NCI-H345 (cell line): ENCODE measurements at regions not wholly inside any gene's neighbourhood (a gene's known extent, or its start where the extent isn't known, plus 50 kb on each side); places are given as distances from the start of the nearest gene placed in this dataset.

Source experiments
- DNase-seq: peaks from one replicate; lab custom pipeline; 2025; lab: John Stamatoyannopoulos, UW

DNA sequence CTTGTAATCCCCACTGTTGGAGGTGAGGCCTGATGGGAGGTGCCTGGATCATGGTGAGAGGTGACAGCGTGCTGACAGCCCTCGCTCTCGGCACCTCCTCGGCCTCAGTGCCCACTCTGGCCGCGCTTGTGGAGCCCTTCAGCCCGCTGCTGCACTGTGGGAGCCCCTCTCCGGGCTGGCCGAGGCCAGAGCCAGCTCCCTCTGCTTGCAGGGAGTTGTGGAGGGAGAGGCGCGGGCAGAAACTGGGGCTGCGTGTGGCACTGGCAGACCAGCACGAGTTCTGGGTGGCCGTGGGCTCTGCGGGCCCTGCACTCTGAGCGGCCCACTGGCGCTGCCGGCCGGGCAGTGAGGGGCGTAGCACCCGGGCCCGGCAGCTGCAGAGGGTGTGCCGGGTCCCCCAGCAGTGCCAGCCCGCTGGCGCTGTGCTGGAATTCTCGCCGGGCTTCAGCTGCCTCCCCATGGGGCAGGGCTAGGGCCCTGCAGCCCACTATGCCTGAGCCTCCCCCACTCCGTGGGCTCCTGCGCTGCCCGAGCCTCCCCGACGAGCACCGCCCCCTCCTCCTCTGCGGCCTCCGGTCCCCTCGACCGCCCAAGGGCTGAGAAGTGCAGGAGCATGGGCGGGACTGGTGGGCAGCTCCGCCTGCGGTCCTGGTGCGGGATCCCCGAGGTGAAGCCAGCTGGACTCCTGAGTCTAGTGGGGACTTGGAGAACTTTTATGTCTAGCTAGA is 197.1 kb downstream of the SPP2 start:
- DNase-seq, result no peak

DNA sequence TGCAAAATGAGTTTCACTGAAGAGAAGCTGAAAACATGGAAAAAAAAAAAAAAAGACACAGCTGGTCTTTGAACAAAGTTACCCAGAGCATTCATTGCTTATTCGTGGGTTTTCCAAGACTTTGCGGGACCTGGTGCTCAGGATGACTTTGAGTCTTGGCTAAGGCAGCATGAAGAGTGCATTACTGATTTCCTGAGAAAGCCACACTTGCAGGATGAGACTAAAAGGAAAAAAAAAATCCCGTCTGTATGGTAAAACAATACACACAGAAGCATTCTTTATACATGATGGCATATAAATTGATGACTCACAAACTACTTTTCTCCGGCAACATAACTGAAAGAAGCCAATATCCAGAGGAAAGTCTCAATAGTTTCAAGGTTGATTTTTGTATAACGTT is 195.4 kb downstream of the SPP2 start:
- no peak for DNase-seq

DNA sequence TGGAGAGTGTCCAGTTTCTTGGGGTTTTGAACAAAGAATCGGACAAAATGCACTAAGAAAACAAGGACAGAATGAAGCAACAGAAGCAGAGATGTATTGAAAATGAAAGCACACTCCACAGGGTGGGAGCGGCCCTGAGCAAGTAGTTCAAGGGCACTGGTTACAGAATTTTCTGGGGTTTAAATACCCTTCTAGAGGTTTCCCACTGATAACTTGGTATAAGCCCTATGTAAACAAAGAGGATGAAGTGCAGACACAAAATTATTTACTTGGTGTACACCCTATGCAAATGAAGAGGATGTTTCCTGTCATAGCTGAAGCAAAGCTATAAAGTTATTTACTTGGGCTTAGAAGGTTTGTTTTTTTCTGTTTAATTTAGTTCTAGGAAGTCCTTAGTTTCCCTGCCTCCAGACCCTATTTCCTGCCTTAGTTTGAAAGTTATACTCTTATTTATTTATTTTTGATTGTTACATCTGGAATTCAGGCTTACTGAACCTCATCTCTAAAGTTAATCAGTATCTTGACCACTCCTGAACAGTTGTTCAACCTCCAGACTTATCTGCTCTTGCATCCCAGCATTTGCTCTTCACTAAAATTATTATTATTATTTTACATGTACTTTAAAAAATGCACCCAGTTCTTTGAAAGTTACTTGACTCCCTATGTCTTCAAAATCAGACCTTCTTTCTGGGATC is 193.5 kb downstream of the SPP2 start:
- peak; percentile 45 for DNase-seq

DNA sequence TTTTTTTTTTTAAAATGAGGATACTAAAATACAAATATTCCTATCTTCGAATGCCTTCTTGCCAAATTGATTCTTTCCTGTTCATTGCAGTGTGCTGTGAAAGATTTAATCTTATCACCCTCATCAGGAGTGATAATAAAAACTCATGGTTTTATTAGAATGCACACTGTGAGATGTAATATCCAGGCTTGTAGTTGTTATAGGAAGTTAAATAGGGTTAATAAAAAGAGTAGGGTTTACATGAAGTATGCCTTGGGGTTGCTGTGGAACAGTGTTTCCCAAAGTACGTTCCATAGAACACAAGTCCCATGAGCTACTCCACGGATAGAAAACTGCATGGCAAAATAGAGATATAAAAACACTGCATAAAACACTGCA is 191.9 kb downstream of the SPP2 start:
- DNase-seq, result no peak

DNA sequence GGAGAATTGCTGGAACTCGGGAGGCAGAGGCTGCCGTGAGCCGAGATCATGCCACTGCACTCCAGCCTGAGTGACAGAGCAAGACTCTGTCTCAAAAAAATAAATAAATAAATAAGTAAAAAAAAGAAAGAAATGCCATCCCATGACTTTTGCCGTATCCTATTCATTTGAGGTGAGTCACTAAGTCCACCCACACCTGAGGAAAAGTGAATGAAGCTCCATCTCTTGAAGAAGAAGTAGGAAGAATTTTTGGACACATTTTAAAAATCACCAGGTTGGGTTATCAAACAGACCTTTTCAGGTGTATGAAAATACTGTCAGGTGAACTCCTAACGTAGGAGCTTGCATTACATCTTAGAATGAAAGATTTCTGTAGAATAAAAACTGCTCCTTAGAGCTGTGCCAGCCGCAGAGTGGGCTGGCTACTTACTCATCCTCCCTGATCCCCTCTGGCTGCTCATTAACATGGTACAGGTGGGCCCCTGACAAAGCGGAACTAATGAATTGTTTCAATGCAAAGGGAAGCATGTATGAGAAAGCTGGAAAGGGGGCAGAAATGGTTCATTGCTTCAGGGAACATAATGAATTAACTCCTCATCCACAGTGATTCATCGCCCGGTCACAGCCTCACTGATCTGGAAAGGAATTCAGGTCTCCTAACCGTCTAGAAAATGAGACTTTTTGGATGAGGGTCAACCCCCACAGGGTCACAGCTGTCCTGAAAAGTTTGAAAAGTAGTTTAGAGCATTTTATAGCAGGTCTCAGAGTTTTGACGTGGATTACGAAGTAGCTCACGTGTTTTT is 191.4 kb downstream of the SPP2 start:
- DNase-seq, result no peak

DNA sequence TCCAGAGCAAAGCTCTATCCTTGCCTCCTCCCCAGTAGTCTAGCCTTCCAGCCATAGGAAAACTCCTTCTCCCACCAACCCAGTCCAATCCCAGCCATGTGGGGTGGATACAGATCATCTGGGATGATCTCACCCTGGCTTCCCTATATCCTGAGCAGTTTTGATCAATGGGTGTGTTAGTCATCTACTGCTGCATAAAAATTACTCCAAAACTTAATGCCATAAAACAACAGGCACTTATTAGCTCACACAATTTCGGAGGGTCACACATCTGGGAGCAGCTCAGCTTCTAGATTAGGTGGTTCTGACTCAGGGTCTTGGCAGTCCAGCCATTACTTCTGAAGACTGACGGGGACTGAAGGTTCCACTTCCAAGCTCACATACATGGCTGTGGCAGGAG is 190.4 kb downstream of the SPP2 start:
- DNase-seq, result no peak

DNA sequence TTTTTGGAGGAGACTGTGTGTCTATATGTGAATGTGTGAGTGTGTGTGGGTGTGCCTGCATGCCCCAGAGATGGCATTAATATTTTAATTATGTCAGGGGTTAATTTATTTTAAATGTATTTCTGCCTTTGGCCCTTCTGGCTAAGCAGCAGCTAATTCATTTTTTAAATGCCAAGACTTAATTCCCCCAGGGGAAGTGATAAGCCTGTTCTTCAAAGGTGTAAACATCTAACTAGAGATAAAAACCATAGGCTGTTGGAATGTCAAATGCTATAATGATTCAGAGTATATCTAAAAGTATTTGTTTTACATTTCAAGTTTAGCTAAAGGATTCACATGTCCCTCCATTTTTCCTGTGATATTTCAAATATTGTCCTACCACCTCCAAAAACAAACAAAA is 184.7 kb downstream of the SPP2 start:
- DNase-seq, result no peak

DNA sequence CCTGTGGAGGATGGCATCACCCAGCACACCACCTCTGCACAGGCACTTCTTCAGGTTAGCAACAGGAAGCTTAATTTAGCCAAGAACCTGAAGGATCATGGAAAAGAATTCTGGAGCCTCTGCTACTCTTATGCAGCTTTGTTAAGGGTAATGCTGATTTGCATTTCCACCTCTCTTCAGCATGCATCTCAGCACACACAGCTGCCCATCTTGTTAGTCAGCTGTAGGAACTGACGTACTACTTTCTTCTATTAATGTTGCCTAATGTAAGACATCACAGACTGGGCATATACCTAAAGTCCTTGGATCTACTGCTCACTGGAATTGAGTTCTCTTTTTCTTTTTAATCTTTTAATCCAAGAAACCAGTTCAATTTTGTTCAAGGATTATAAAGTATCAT is 181.0 kb downstream of the SPP2 start:
- no peak for DNase-seq

DNA sequence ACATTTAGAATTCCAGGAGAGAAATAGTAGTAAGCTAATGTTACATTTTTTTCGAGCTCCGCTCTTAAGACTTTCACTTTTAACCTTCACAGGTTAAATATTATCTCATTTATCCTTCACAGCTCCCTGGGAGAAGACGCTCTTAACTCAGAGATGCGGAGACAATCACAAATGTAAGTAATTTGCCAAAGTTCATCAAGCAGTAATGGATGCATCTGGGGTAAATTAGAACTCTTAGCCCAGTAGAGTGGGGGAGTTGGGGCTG is 168.5 kb downstream of the SPP2 start:
- DNase-seq, result no peak

DNA sequence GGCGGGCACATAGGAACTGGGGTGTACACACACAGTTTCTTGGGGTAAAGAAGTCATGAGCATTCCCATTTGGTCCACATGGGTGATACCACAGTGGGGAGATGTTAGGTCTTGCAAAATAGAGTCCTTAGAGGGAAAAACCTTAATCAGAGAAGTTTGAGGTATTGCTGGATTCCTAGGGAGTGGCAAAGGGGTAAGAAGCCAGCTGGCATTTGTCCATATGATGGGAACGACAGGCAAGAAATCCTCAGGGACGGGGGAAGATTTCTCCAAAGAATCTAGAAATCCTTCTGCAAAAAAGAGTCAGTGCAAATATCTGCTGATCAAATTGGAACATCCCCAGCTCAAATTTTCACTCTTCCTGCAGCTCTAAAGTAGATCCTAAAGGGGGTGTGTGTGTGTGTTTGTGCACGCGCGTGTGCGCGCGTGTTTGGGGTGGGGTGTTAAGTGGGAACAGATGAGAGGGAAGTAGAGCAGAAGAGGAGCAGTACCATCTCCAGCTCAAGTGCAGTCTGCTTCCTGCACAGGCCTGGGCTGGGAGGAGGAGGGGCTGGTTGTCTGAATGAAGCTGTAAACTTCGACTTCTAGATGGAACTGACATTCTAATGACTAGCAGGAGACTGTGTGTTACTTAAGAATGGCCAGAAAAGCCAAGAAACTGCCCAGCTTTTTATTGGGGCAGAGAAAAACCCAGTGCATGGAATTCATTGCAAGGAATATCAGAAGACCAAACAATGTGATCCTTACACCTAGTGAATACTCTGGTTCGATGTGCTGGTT is 168.0 kb downstream of the SPP2 start:
- DNase-seq, result no peak

DNA sequence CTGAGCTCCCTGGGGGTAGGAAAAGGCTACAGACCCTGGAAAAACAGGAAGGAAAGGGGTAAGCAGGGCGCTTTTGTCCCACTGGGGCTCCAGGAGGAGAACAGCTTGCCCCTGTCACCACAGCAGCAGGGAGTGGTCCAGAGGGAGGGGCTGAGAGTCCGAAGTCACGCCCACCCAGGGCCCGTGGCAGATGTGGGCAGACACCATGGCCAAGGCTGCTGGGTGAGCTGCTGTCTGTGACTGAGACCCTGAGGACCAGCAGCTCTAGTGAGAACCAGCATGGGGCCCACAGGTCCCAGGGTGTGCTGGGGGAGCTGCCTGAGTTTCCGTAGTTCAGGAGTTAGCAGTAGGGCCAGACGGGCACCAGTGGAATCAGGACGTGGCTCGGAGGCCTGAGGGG is 162.0 kb downstream of the SPP2 start:
- DNase-seq, result no peak

DNA sequence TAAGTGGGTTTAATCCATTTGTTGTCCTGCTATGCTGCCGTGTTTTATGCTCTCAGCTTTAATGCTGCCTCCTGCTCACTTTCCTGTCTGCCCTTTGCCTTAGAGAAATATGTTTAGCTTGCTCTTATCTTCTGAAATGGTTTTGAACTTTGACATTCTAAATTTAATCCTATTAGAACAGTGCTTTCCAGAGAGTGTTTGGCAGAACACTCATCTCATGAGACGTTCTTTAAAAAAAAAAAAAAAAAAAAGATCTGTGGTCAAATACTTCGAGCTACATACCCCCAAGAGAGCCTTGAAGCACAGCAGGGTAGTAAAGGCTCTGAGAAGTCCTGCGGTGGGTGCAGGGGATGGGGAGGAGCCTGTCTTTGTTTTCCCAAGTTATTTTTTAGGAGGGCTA is 161.3 kb downstream of the SPP2 start:
- DNase-seq, result no peak

DNA sequence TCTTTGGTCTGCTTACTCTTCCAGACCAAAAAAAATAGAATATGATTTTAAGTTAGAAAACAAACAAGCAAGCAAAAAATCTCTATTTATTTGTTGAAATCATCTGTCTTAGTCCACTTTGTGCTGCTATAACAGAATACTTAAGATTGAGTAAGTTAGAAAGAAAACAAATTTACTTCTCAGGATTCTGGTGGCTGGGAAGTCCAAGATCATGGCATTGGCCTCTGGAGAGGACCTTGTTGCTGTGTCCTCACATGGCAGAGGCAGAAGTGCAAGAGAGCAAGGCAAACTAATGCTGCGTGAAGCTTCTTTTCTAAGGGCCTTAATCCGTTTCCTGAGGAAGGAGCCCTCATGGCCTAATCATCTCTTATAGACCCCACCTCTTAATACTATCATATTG is 156.2 kb downstream of the SPP2 start:
- no peak for DNase-seq

DNA sequence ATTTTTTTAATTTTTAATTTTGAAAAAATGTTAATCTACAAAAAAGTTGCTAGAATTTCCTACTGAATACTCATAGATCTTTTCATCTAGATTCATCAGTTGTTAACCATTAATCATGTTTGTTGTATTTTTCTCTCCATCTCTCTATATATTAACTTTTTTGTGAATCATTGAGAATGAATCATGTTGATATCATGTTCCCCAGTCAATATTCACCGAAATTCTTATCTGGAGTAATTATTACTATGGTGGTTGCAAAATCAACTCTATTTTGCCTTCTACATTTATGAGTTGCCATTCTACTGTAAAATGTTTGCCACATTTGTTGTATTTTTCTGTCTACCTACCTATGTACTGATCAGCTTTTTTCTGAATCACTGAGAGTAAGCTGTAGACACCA is 154.0 kb downstream of the SPP2 start:
- no peak for DNase-seq

DNA sequence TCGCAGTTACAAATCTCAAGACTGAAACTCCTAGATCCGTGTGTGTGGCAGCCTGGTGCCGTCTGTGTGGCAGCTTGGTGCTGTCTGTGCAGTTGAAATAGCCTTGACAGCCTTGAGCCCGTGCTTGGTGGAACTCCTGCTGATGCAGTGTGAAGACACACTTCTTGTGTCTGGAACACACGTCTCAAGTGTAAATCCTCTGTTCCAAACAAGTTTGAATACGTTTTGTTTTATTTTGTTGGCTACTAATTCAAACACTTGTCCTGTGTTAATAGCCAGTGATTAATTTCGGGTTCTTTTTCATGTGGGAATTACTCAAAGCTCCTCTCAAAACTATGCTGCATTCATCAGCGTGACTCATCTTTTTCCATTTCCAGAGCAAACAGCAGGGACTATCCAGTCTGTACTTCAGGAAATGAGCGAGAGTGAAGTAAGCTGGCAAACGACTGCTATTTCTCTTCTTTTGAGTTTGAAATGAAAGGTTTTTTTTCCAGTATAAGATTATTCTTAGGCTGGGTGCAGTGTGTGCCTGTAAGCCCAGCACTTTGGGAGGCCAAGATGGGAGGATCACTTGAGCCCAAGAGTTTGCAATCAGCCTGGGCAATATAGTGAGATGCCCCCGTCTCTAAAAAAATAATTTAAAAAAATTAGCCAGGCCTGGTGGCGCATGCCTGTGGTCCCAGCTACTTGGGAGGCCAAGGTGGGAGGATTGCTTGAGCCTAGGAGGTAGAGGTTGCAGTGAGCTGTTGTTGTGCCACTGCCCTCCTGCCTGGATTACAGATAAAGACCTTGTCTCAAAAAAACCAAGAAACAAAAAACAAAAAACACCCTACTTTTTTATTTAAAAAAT is 152.9 kb downstream of the SPP2 start:
- DNase-seq, result no peak

DNA sequence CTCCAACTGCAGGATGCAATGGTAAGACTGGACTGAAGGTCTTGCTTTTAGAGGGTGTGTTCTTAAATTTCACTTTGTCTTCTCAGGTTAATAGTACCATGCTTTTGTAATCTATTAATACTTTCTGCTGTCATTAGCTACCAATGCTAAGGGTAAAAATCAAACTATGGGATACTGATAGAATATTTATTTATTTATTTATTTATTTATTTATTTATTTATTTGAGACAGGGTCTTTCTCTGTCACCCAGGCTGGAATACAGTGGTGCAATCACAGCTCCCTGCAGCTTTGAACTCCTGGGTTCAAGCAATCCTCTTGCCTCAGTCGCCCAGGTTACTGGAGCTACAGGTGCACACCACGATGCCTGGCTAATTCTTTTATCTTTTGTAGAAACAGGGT is 152.1 kb downstream of the SPP2 start:
- no peak for DNase-seq

DNA sequence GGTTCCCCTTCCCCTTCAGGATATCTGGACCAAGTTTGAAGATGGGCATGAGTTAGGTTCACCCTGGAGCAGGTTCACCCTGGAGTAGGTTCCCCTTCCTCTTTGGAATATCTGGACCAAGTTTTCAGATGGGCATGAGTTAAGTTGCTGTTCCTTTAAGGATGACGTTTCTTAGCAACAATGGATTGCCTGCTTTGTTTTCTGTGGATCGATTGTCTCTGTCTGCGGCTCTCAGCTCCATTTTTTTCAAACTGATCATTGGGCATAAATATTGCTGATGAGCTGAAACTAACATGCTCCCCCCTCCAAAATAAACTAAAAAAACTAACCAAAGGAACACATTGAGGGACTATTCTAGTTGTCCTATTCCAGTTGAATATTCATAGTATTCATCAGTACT is 149.5 kb downstream of the SPP2 start:
- DNase-seq, result peak; percentile 25

DNA sequence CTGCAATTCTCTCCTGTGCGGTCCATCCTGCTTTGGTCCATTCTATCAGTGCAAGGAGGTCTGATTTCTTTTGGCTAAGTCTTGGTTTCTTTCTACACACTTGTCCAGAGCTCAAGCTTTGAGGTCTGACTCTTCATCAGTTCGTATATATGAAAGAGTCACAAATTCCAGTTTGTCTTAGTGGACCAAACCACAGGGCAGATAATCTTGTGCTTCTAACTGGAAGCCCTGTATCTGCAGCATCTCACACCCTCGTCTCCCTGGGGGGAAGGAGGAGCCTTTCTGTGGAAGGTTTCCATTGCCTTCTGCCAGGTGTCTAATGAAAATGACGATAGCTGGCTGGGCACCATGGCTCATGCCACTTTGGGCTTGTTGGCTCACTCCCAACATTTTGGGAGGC is 148.5 kb downstream of the SPP2 start:
- DNase-seq, result no peak

DNA sequence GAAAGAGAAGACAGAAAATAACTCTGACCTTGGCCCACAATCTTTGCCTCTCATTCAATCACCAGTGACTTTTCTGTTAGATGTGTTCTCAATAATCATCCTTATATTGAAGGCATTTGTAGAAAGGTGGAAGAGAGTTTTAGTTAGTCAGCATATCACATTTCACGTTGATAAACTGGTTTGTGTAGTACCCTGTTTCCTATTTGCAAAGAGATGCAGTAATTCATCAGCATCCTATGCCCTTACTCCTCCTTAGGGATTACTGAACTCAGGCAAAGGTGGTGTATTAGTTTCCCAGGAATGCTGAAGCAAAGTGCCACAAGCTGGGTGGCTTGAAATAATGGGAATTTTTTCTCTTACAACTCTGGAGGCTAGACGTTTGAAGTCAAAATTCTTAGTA is 145.0 kb downstream of the SPP2 start:
- DNase-seq, result no peak

DNA sequence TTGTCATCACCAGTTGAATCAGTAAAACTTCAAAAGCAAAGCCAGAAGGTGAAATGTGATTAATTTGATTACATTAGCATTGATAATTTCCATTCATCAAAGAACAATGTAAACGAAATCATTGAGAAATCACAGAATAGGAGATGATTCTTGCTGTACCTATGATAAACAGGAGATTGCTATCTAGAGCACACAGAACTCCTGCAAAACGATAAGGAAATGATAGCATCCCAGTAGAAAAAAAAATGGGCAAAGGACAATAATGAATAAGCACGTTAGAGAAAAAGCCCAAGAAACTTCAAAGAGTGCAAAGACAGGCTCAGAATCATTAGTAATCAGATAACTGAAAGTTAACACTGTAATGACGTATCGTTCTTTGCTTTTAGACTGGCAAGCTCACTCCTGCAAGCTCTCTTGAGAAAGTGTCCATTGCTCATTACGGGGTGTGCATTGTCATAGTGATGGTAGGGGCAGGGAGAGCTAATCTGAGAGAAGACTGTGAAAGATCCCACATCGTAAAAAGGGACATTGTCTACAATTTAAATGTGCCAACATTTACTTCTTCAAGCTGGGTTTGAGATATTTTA is 143.6 kb downstream of the SPP2 start:
- no peak for DNase-seq

DNA sequence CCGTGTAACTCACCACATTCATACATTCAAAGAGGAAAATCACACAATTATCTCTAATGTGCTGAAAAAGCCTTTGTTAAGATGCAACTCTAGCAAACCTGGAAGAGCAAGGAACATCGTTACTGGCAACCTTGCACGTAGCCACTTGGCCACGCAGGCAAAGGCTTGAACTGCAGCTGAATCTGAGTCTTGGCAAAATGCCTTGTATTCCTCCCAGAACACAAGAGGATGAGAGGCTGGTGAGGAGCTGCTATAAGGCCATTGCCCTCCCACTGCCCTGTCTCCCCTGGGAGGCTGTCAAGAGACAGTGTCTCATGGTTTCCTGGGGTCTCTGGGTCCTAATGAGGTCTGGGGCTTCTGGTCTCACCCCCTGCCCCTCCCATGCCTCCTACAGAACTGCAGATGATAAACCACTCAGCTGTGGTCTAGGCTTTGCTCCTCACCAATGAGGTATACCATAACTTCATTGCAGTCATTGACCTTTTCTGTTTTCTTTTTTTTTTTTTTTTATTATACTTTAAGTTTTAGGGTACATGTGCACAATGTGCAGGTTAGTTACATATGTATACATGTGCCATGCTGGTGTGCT is 141.4 kb downstream of the SPP2 start:
- DNase-seq, result peak; percentile 94
